C4-2B (cell line): ENCODE measurements at regions not wholly inside any gene's neighbourhood (a gene's known extent, or its start where the extent isn't known, plus 50 kb on each side); places are given as distances from the start of the nearest gene placed in this dataset.

Experiments used
- CTCF ChIP-seq: fragments of 450-650 bp; conservative IDR thresholded peaks from 2 replicates; pipeline ENCODE4 v1.5.1; 2017; ENCODE audit warnings: mild to moderate bottlenecking
- ZFX ChIP-seq: fragments of 450-650 bp; IDR thresholded peaks from 2 replicates; pipeline ENCODE4 v1.6.1; 2017

- no peak for TF ChIP-seq CTCF
- TF ChIP-seq ZFX, result no peak
Measured at GRCh38 chrX:14173873-14174272, 144.2 kb upstream of the GEMIN8 start.
